Neural progenitor cell (in vitro differentiated cells): ENCODE measurements at regions not wholly inside any gene's neighbourhood (a gene's known extent, or its start where the extent isn't known, plus 50 kb on each side); places are given as distances from the start of the nearest gene placed in this dataset.

Experiments
- EZH2 ChIP-seq: fragments of 200-600 bp; sonication (generic); IDR thresholded peaks from 2 replicates; pipeline ENCODE4 v1.6.1; 2017; ENCODE audit warnings: antibody characterized with exemption, mild to moderate bottlenecking, moderate library complexity
- EZH2phosphoT487 ChIP-seq: fragments of 200-600 bp; sonication (generic); IDR thresholded peaks from 2 replicates; pipeline ENCODE4 v1.6.1; 2017; ENCODE audit warnings: antibody characterized with exemption
- TF ChIP-seq, protein P1 (sequence below): fragments of 200-600 bp; sonication (generic); IDR thresholded peaks from 2 replicates; pipeline ENCODE4 v1.5.1; 2017; ENCODE audit warnings: antibody characterized with exemption, mild to moderate bottlenecking

DNA sequence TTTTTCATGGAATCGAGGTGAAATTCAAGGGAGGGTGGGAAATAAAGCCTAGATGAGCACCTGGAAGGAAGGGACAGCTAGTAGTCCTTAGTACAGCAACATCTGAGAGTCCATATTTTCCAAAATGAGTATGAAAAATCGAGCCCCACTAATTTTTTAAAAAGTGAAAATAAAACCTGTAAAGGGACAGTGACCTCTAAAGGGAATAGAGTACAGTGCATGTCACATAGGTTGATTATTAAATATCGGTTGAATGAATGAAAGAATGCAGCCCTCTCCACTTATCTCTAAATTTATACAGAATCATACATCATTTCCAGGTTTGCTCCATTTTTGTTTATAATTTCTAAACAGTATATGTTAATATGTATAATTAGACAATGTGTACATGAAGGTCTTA, 1088.5 kb upstream of the GHITM start:
- TF ChIP-seq, protein P1, sequence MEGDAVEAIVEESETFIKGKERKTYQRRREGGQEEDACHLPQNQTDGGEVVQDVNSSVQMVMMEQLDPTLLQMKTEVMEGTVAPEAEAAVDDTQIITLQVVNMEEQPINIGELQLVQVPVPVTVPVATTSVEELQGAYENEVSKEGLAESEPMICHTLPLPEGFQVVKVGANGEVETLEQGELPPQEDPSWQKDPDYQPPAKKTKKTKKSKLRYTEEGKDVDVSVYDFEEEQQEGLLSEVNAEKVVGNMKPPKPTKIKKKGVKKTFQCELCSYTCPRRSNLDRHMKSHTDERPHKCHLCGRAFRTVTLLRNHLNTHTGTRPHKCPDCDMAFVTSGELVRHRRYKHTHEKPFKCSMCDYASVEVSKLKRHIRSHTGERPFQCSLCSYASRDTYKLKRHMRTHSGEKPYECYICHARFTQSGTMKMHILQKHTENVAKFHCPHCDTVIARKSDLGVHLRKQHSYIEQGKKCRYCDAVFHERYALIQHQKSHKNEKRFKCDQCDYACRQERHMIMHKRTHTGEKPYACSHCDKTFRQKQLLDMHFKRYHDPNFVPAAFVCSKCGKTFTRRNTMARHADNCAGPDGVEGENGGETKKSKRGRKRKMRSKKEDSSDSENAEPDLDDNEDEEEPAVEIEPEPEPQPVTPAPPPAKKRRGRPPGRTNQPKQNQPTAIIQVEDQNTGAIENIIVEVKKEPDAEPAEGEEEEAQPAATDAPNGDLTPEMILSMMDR: no peak
- TF ChIP-seq EZH2 (no peak), EZH2phosphoT487 (no peak)
